Suprapubic skin (tissue), 3 donors: ENCODE measurements at regions not wholly inside any gene's neighbourhood (a gene's known extent, or its start where the extent isn't known, plus 50 kb on each side); places are given as distances from the start of the nearest gene placed in this dataset.

ENCODE experiments used
- CTCF ChIP-seq, 2 donors: fragments of 200-600 bp in 1 of 2; fragments of 450-650 bp in 1 of 2; sonication (generic) in 1 of 2; IDR thresholded peaks; one replicate each; pipeline ENCODE4 v1.5.1; 2016 to 2019; ENCODE audit warnings: antibody characterized with exemption in 2 of 2, mild to moderate bottlenecking in 1 of 2, moderate library complexity in 1 of 2
- POLR2A ChIP-seq, 2 donors: fragments of 450-650 bp; IDR thresholded peaks; one replicate each; pipeline ENCODE4 v1.6.1; 2017; ENCODE audit warnings: antibody characterized with exemption in 2 of 2, mild to moderate bottlenecking in 2 of 2, moderate library complexity in 2 of 2

- TF ChIP-seq CTCF (IDR thresholded peaks at IDR 0.05) = no peak
- TF ChIP-seq POLR2A (IDR thresholded peaks at IDR 0.05) = no peak
Measured at GRCh38 chr14:53783256-53783655, 173.4 kb downstream of the BMP4 start.
